Activated CD4-positive, alpha-beta T cell treated with anti-CD3 and anti-CD28 coated beads, Interleukin-2, amount 50 U/mL, for 48 hours (primary cell): ENCODE measurements at regions not wholly inside any gene's neighbourhood (a gene's known extent, or its start where the extent isn't known, plus 50 kb on each side); places are given as distances from the start of the nearest gene placed in this dataset.

Source experiments
- DNase-seq, 2 experiments: peaks; one replicate each; pipeline ENCODE4 v3.0.0-alpha.2; 2020

DNA sequence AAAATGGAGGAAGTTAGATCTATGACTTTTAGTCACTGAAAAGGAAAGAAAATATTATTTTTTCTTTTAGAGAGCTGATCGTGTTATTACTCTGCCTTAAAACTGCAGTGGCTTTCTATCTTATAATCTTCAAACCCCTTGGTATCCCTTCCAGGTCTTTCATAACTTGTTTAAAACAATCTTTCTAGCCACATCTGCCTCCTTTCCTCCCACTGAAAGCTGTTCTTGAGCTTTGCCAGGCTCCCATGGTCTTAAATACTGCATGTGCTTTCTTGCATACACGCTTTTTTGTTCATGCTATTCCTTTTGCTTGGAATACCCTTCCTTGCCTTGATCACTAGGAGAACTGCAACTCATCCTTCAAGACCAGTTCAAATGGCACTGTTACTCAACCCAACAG is 65.9 kb upstream of the GADD45A start:
- DNase-seq, result no peak

DNA sequence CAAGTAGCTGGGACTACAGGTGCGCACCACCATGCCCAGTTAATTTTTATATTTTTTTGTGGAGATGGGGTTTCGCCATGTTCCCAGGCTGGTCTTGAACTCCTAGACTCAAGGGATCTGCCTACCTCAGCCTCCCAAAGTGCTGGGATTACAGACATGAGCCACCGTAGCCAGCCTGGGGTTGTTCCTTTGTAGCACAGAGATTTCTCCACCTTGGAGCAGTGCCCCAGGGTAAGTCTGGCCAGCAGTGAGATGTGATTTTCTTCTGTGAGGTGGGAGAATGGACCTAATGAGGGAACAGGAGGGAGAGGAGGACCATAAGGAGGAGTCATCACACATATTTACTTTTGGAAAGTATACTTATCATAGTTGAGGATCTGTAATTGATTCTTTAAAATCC is 61.1 kb upstream of the GADD45A start:
- DNase-seq, result no peak

DNA sequence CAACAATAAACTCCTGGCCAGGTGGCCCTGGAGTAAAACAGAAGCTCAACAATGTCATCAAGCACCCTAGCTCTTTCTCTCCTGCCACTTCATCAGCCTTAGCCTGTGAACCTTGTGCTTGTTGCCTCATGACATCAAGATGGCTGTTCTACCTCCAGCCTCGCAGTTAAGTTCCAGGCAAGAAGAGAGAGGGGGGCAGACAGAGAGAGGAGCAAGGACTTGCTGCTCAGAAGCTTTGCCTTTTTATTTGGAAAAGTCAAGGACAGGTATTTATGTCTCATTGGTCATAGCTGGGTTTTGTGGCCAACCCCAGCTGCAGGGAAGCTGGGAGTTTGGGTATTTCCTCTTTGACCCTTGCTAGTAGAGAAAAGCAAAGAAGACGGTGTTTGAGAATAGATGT is 60.3 kb upstream of the GADD45A start:
- no peak for DNase-seq

DNA sequence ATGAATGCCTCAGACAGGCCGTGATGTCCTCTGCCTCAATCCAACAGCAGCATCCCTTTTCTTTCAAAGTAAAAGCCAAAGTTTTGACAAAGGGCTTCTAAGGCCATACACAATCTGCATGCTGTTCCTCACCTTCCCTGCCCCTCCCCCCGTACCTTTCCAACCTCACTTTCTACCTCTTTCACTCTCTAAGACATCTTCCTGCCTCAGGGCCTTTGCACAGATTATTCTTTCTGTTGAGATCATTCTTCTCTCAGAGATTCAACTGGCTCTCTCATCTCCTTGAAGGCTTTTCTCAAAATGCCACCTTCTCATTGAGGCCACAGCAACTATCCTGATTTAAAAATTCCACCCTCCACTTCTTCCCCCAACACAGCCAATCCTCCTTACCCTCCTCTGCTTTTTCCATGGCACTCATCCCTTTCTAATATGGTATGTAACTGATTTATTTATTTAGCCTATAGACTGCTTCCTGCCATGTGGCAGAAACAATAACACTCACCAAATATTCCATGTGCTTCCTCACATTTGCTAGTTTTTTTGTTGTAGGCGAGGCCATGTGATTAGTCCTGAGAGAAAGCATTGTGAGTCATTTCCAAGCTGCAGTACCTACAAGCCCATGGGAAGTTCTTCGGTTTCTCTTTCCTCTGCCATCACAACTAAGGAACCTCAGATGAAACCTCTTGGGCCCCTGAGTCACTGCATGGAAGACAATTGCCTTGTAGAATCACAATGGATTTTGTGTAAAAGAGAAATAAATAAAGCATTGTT is 58.7 kb upstream of the GADD45A start:
- no peak for DNase-seq

DNA sequence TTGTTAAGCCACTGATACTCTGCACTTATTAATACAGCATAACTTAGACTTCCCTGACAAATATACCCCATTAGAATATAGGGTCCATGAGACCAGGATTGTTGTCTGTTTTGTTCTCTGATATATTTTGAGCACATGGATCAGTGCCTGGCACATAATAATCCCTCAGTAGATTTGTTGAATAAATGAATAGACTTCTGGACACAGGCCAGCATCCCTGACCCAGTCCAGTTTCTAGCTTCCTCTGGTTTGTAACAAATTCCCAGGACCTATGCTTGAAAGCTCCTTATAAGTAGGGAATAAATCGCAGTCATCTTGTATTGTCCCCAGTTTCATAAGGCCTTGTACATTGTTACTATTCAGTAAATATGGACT is 58.2 kb upstream of the GADD45A start:
- no peak for DNase-seq

DNA sequence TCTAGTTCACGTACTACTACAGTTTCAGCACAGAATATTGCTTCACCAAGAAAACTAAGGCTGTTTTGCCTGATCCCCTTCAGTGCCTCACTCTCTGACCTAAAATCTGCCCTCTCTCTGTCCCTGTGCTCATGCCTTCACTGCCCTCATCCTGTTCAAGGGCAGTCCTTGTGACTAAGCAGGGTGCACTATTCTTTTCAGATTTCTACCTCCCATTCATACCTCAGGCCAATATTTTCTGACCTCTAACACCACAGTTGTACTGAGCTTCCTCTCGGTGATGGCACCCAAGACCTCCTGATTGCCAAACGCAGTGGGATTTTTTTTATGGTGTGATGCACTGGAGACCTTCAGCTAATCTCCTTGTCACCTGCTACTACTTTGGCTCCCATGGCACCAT is 57.7 kb upstream of the GADD45A start:
- DNase-seq, result no peak

DNA sequence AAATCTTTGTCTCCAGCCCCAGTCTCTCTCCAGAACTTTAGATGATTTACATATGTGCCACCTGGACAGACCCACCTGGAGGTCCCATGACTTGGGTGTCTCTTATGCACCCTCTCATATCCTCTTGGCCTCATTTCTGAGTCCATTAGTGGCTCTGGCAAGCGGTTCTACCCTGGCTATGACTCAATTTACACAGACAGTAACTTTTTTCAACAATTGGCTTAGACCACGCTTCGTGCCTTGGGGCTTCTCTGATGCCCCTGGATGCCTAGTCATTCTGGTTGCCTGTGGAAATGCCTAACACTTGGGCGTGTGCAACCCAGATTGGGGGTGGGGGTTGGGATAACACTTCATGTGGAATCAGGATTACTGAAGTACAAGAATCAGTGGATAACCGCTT is 57.1 kb upstream of the GADD45A start:
- DNase-seq, result no peak

DNA sequence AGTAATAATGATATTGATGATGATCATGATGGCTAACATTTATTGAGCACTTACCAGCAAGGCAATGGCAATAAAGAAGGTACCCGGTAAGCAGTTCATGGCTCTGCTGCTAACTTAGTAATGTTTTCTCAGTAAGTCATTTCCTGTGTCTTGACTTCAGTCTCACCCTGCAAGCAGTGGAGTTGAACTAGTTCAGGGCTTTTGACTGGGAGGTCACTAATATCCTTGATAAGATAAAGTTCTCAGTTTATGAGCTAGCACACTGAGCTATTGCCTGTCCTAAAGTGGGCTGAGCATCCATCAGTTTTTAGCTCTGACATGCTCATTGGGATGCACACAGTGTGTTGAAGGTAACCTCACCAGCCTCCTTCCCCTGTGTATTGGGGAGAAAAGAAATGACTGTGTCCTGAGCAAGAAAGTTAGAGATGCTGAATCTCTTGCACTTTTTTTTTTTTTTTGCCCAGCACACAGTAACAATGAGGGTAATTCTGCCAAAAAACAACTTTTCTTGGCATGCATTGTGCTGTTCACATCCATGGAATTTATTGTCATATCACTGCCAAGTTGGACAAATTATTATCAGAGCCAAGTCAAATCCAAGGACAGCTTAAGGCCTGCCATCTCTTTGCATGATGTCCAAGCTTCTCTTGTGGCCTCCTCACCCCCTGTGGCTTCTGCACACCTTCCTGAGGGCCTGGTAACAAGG is 55.5 kb upstream of the GADD45A start:
- DNase-seq, result no peak

DNA sequence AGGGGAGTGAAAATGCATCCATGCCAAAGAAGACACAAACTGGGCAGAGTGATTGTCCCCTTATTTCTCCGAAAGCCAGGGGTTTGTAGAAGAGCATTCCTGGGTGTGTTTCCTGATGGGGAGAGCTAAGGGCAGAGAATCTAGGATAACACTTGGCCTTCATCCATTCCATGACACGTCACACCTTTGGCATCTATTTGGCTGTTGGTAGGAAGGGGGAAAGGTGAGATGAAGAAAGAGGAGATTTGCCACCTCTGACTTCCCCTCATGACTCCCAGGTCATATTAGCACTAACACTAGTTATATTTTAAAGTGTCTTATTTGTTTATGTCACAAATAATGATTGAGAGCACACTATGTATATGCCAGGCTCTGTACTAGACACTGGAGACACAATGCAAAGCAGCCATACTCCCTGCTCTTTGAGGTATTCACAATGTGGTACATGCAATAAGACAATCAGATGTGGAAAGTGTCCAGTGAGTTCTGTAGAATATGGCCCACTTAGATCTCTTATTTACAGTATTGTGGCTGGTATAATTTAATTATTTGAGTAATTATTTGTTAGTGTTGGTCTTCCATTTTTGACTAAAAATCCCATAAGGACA is 54.5 kb upstream of the GADD45A start:
- DNase-seq, result no peak

DNA sequence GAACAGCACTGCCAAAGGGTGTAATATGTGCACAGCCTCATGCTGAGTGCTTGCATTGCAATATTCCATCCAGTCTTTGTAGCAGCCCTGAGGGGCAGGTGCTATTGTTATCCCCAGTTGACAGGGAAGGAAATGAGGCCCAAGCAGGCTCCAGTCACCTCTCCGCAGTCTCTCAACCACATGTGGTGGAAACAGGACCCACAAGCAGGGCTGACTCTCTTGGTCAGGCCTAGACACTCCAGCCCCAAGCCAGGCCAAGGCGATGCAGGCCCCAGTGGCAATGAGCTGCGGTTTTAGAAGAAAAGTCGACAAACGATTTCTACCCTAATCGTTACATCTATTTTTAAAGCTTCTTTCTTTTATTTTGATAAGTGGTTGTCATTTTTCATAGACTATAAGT is 52.6 kb upstream of the GADD45A start:
- no peak for DNase-seq

DNA sequence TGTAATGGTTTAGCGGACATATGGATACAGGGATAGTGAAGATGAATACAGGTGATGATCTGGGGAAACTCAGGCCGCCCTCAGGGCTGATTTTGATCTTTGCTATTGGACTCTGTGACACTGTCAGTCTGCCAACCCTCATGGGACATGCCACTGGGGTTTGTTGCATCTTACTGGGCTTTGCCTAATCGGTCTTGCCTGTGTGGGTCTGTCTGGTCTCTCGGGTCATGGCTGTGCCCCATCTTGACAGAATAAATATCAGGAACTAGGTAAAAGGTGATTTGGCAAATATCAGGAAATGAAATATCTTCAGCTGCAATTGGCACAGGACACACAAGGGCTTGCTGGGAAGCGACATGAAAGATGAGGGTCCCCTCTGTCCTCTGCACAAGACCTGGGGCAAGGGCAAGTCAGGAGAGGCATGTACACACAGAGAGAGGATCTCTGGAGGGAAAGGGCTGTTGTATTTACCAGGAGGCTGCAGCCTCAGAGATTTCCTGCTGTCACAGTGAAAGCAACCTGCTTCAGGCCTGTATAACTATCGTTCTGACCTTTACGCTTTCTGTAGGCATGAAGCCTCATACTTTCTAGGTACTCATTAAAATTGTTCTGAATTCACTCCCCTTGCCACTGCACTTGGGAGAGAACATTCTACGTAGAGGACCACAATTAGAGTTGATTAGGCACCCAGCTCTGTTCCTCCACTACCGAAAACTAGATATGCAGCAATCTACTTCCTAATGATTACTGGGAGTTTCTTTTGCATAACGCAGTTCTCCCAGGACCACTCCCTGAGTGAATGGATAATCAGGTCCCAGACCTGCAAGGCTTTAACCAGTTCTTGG is 52.0 kb upstream of the GADD45A start:
- no peak for DNase-seq

DNA sequence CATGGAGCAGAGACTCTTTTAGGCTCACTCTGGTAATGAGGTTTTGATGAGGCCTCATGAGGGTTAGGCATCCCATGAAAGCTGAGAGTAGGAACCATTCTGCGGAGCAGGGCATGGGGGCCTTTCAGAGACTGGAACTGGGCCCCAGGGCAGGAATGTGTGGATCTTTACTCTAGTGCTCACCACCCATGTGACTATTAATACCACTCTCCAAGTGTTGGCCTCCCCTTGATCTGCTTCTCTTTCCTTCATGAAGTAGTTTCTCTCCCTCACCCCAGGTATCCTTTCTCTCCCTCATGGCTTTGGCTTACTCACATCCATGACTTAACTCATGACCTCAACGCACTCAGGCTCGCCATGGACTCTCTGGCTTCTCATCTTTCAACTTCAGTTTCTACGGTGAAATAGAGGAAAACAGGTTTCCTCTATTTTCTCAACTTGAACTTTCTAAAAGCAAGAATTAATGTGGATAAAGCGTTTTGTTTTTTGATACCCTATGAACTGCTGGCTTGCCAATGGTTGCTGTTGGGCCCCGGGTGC is 50.5 kb upstream of the GADD45A start:
- no peak for DNase-seq

DNA sequence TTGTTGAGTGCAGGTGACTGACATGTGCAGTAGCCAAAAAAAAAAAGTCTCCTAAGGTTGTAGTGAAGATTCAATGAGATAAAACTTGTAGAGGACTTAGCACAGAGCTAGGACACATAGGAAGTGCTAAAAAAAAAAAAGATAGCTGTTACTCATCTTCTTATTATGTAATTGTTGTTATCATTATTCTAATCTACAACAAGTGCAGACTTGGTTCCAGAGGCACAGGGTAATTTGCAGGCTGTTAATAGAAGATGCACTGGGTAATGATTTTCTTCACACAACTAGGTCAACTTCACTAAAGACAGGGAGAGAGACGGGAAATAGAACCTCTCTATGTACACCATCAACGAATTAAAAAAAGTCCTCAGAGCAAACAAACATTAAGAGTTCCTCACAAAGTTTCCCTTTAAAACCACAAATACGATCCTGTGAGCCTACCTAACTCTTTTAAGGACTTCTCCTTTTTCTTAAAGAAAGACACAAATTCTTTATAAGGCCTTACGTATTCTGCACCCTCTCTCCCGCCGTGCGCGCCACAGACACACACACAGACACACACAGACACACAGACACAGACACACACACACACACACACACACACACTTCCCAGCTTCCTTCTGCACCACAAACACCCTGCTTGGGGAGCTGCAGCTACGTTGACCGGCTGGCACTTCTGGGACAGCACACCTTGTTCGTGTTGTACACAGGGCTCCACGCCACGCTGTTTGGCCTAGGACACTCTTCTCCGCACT is 49.8 kb upstream of the GADD45A start:
- DNase-seq, result no peak
